Fibroblast of lung (primary cell): ENCODE measurements at regions not wholly inside any gene's neighbourhood (a gene's known extent, or its start where the extent isn't known, plus 50 kb on each side); places are given as distances from the start of the nearest gene placed in this dataset.

Source experiments
- EZH2 ChIP-seq: IDR thresholded peaks from 2 replicates; pipeline ENCODE4 v1.5.1; 2012; ENCODE audit warnings: low read length, control low read depth, mild to moderate bottlenecking; ENCODE audit errors: missing control alignments
- TF ChIP-seq, protein P1 (sequence below), 2 donors: IDR thresholded peaks in 1 of 2; conservative IDR thresholded peaks in 1 of 2; 1 replicate in 1 of 2; 2 replicates in 1 of 2; pipeline ENCODE4 v1.5.1; 2011 to 2012; ENCODE audit warnings: low read length in 2 of 2, control low read depth in 1 of 2, inconsistent platforms in 1 of 2, low read depth in 1 of 2, mild to moderate bottlenecking in 1 of 2

DNA sequence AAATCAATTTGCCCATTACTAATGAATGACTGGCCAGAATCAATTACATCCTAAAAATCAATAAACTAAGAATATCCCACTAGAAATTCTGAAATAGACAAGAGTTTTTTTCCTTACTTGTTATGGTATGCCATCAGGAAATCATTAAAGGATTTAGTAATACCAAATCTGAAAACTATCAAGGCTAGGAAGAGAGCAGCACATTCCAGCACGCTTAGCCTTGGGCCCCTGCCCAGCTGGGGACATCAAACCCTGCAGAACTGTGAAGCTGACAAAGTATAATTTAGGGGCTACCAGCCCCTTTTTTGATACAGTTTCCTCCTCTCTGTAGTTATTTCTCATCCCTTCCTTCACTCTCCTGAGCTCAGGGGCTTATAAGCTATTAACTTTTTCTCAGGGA, 247.8 kb upstream of the ZC3H12C start:
- TF ChIP-seq, protein P1, sequence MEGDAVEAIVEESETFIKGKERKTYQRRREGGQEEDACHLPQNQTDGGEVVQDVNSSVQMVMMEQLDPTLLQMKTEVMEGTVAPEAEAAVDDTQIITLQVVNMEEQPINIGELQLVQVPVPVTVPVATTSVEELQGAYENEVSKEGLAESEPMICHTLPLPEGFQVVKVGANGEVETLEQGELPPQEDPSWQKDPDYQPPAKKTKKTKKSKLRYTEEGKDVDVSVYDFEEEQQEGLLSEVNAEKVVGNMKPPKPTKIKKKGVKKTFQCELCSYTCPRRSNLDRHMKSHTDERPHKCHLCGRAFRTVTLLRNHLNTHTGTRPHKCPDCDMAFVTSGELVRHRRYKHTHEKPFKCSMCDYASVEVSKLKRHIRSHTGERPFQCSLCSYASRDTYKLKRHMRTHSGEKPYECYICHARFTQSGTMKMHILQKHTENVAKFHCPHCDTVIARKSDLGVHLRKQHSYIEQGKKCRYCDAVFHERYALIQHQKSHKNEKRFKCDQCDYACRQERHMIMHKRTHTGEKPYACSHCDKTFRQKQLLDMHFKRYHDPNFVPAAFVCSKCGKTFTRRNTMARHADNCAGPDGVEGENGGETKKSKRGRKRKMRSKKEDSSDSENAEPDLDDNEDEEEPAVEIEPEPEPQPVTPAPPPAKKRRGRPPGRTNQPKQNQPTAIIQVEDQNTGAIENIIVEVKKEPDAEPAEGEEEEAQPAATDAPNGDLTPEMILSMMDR (conservative IDR thresholded peaks at IDR 0.05 in 1 of 2, IDR thresholded peaks at IDR 0.05 in 1 of 2; ENCODE audit: low read depth in 1 of 2, low read length in 2 of 2) = no peak
- TF ChIP-seq EZH2 = no peak
